IMR-90 (cell line): ENCODE measurements at regions not wholly inside any gene's neighbourhood (a gene's known extent, or its start where the extent isn't known, plus 50 kb on each side); places are given as distances from the start of the nearest gene placed in this dataset.
"Not testable (repeated sequence)": the region's sequence is repeated elsewhere in the genome, so short reads cannot be mapped to it uniquely, and the experiment has no call there.

Experiments used
- ATAC-seq: fragments of 200-7000 bp; cut with Tn5 transposase; 2 replicates; pipeline ENCODE4 v1.9.1; 2020; ENCODE audit warnings: low read depth, mild to moderate bottlenecking, moderate library complexity
- BruUV-seq: library from RNA; stranded (reverse); fragments of 400-500 nt; replicated peaks from 2 replicates; lab custom pipeline; 2021; lab: Mats Ljungman, UMichigan
- CTCF ChIA-PET: fragments of 300-600 bp; formaldehyde crosslinking; extraction: SDS; loops from one replicate; lab custom pipeline; 2021; ENCODE audit warnings: antibody characterized with exemption; lab: Yijun Ruan, JAX
- POLR2A ChIA-PET: fragments of 300-600 bp; sonication (Branson Sonifier 250); formaldehyde crosslinking; loops from one replicate; lab custom pipeline; 2022; ENCODE audit warnings: antibody characterized with exemption; ENCODE audit not compliant: unreplicated experiment; lab: Charles Lee
- DNase-seq: peaks from one replicate; pipeline ENCODE4 v3.0.0; 2013
- H2AFZ ChIP-seq: replicated peaks from 2 replicates; pipeline ENCODE3; 2013; ENCODE audit warnings: low read length, mild to moderate bottlenecking; ENCODE audit not compliant: poor library complexity
- H2AK5ac ChIP-seq: 2 replicates; pipeline ENCODE4 v1.6.1; 2013; ENCODE audit warnings: low read depth, low read length, inconsistent platforms
- H2AK9ac ChIP-seq: replicated peaks from 2 replicates; pipeline ENCODE3; 2013; ENCODE audit warnings: mild to moderate bottlenecking, low read depth, low read length, moderate library complexity; ENCODE audit not compliant: poor library complexity
- H2BK120ac ChIP-seq: 2 replicates; pipeline ENCODE4 v1.6.1; 2013; ENCODE audit warnings: low read depth, low read length, inconsistent platforms
- H2BK15ac ChIP-seq: 3 replicates; pipeline ENCODE4 v1.6.1; 2013; ENCODE audit warnings: low read depth, low read length, inconsistent platforms
- H2BK20ac ChIP-seq: 2 replicates; pipeline ENCODE4 v1.6.1; 2013; ENCODE audit warnings: low read depth, mild to moderate bottlenecking, inconsistent platforms, low read length, moderate library complexity
- H2BK5ac ChIP-seq: 2 replicates; pipeline ENCODE4 v1.6.1; 2013; ENCODE audit warnings: mild to moderate bottlenecking, low read depth, low read length, inconsistent platforms; ENCODE audit not compliant: poor library complexity, severe bottlenecking
- H3K14ac ChIP-seq: replicated peaks from 2 replicates; pipeline ENCODE4 v1.6.1; 2013; ENCODE audit warnings: low read depth, low read length, inconsistent platforms
- H3K18ac ChIP-seq: 2 replicates; pipeline ENCODE4 v1.6.1; 2013; ENCODE audit warnings: low read depth, low read length, control low read depth
- H3K23ac ChIP-seq: 2 replicates; pipeline ENCODE4 v1.6.1; 2013; ENCODE audit warnings: low read depth, low read length, inconsistent platforms
- H3K27ac ChIP-seq: 2 replicates; pipeline ENCODE4 v1.5.1; 2013; ENCODE audit warnings: mild to moderate bottlenecking, control low read depth, low read length; ENCODE audit not compliant: insufficient read depth
- H3K27me3 ChIP-seq: 2 replicates; pipeline ENCODE4 v1.6.1; 2013; ENCODE audit warnings: low read length; ENCODE audit not compliant: control insufficient read depth, insufficient read depth
- H3K36me3 ChIP-seq: 2 replicates; pipeline ENCODE4 v1.6.1; 2013; ENCODE audit warnings: low read length, mixed read lengths; ENCODE audit not compliant: control insufficient read depth, insufficient read depth
- H3K4ac ChIP-seq: 2 replicates; pipeline ENCODE4 v1.6.1; 2013; ENCODE audit warnings: low read depth, low read length, inconsistent platforms
- H3K4me1 ChIP-seq: 2 replicates; pipeline ENCODE4 v1.6.1; 2013; ENCODE audit warnings: low read length, mixed read lengths; ENCODE audit not compliant: control insufficient read depth, insufficient read depth
- H3K4me2 ChIP-seq: 2 replicates; pipeline ENCODE4 v1.6.1; 2013; ENCODE audit warnings: low read depth, mild to moderate bottlenecking, control low read depth, low read length, moderate library complexity
- H3K4me3 ChIP-seq: 2 replicates; pipeline ENCODE4 v1.5.1; 2013; ENCODE audit warnings: low read depth, mild to moderate bottlenecking, control low read depth, low read length, moderate library complexity; ENCODE audit not compliant: insufficient read depth
- H3K56ac ChIP-seq: 2 replicates; pipeline ENCODE4 v1.6.1; 2013; ENCODE audit warnings: low read length, inconsistent platforms; ENCODE audit not compliant: insufficient read depth; ENCODE audit errors: extremely low read depth
- H3K79me1 ChIP-seq, 2 experiments: 2 replicates each; pipeline ENCODE4 v1.6.1; 2013; ENCODE audit warnings: low read length in 2 of 2, inconsistent platforms in 1 of 2, low read depth in 1 of 2
- H3K9ac ChIP-seq: 2 replicates; pipeline ENCODE4 v1.6.1; 2013; ENCODE audit warnings: low read depth, low read length, control low read depth
- H3K9me1 ChIP-seq: 2 replicates; pipeline ENCODE4 v1.6.1; 2013; ENCODE audit warnings: low read length, inconsistent platforms; ENCODE audit not compliant: insufficient read depth
- H3K9me3 ChIP-seq: 2 replicates; pipeline ENCODE4 v1.6.1; 2013; ENCODE audit warnings: low read length; ENCODE audit not compliant: control insufficient read depth, insufficient read depth
- H4K20me1 ChIP-seq: 2 replicates; pipeline ENCODE4 v1.6.1; 2013; ENCODE audit warnings: low read length, inconsistent platforms; ENCODE audit not compliant: insufficient read depth
- H4K5ac ChIP-seq: 2 replicates; pipeline ENCODE4 v1.6.1; 2013; ENCODE audit warnings: mild to moderate bottlenecking, low read depth, low read length, control low read depth
- H4K8ac ChIP-seq, 2 experiments: 2 replicates each; pipeline ENCODE4 v1.6.1; 2013; ENCODE audit warnings: low read depth in 2 of 2, low read length in 2 of 2, control low read depth in 1 of 2, inconsistent platforms in 1 of 2
- H4K91ac ChIP-seq: 2 replicates; pipeline ENCODE4 v1.6.1; 2013; ENCODE audit warnings: low read depth, low read length, inconsistent platforms; ENCODE audit not compliant: insufficient read depth
- BHLHE40 ChIP-seq: fragments of 150-350 bp; IDR thresholded peaks from 2 replicates; pipeline ENCODE4 v1.6.1; 2016; ENCODE audit warnings: mild to moderate bottlenecking, low read depth, low read length
- MXI1 ChIP-seq: IDR thresholded peaks from 2 replicates; pipeline ENCODE4 v1.6.1; 2012; ENCODE audit warnings: low read depth, mild to moderate bottlenecking, low read length, moderate library complexity, borderline replicate concordance
- POLR2A ChIP-seq: IDR thresholded peaks from 2 replicates; pipeline ENCODE4 v1.6.1; 2012; ENCODE audit warnings: mild to moderate bottlenecking, low read depth, low read length
- RAD21 ChIP-seq: IDR thresholded peaks from 2 replicates; pipeline ENCODE4 v1.6.1; 2012; ENCODE audit warnings: low read length, improper control_type of control experiment
- WGBS, 2 experiments: methylation state at CpG; one replicate each; pipeline versions ENCODE4 v1.1.5 to v1.1.7; 2013; ENCODE audit warnings: missing lambda C conversion rate in 2 of 2; ENCODE audit not compliant: insufficient read length in 1 of 2; ENCODE audit errors: extremely low coverage in 2 of 2; 5-methylcytosine and 5-hydroxymethylcytosine counted together
- dilution Hi-C: fragments of 300-500 bp; cut with HindIII; formaldehyde crosslinking; loops from one replicate; pipeline ENCODE4 v1.14.3; 2018; ENCODE audit warnings: low sequenced_read_pairs; ENCODE audit not compliant: unreplicated experiment
- in situ Hi-C: fragments of 300-500 bp; cut with MboI; formaldehyde crosslinking; loops from 3 replicates; pipeline ENCODE4 v1.14.3; 2019; ENCODE audit warnings: low sequenced_read_pairs, inconsistent platforms, mixed read lengths
- intact Hi-C: fragments of 100-400 bp; cut with micrococcal nuclease; formaldehyde crosslinking; loops from 2 replicates; pipeline ENCODE4 v1.10.0; 2022

GRCh38 chr3:177461765-177462164 is 264.5 kb upstream of the TBL1XR1 start:
- Histone ChIP-seq H4K8ac (no peak overlapping the region), H3K9me3 (peaks cover 8% of the 10 kb centered on the region), H2BK120ac (no peak overlapping the region), H3K14ac (no peak overlapping the region), H3K9me1 (peaks cover 5% of the 10 kb centered on the region; the same call in 1 of the 2 replicates), H3K18ac (no peak overlapping the region), H4K20me1 (no peaks in the 10 kb centered on the region), H2AK5ac (no peak overlapping the region), H3K36me3 (no peaks in the 10 kb centered on the region), H3K9ac (no peak overlapping the region), H3K4me3 (no peak overlapping the region), H3K4ac (no peak overlapping the region), H3K4me2 (no peak overlapping the region), H3K4me1 (peaks cover 6% of the 10 kb centered on the region), H2BK20ac (no peak overlapping the region), H2AK9ac (no peak overlapping the region), H4K91ac (no peak overlapping the region), H3K23ac (no peak overlapping the region), H3K27ac (no peak overlapping the region), H3K27me3 (no peaks in the 10 kb centered on the region), H2BK15ac (no peak overlapping the region), H4K5ac (no peak overlapping the region), H3K56ac (no peak overlapping the region), H2AFZ (no peak overlapping the region), H2BK5ac (no peak overlapping the region), H3K79me1 (no peaks in the 10 kb centered on the region)
- intact Hi-C loops: loop anchor here (5.0 kb wide), 2 partner anchors 99 to 264 kb away; partner anchors contain the start of gene TBL1XR1
- no peak for DNase-seq
- BruUV-seq: no TSS peak
- no peak for ATAC-seq
- ChIA-PET POLR2A (no interaction called here), CTCF (no interaction called here)
- in situ Hi-C loops: no loop called here
- TF ChIP-seq POLR2A (no peak), BHLHE40 (no peak), MXI1 (no peak), RAD21 (no peak)
- WGBS, 2 experiments: no CpG with 5 or more reads among the region's 3 CpGs
- dilution Hi-C loops: no loop called here

- no CpG with 5 or more reads among the region's 2 CpGs for WGBS, 2 experiments
- H4K20me1 ChIP-seq, H3K27ac ChIP-seq, H2AK5ac ChIP-seq, dilution Hi-C loops, POLR2A ChIA-PET, H2AFZ ChIP-seq, H3K9me3 ChIP-seq, H3K56ac ChIP-seq, in situ Hi-C loops, H3K14ac ChIP-seq, CTCF ChIA-PET, H4K5ac ChIP-seq, H3K27me3 ChIP-seq, H3K9ac ChIP-seq, H3K79me1 ChIP-seq, H3K23ac ChIP-seq, H2AK9ac ChIP-seq, H3K4ac ChIP-seq, H3K9me1 ChIP-seq, H3K4me2 ChIP-seq, H2BK20ac ChIP-seq, H3K36me3 ChIP-seq, H4K91ac ChIP-seq, BruUV-seq, H3K4me3 ChIP-seq, DNase-seq: not testable (repeated sequence)
- peak overlapping the region; percentile 77; the same call in 1 of the 2 replicates for H2BK120ac ChIP-seq
- peak overlapping the region; percentile 32; the same call in 1 of the 2 replicates for H3K18ac ChIP-seq
- peaks cover 12% of the 10 kb centered on the region for H3K4me1 ChIP-seq
- intact Hi-C loops: loop anchor here (5.0 kb wide), 2 partner anchors 101 to 266 kb away; partner anchors contain the start of gene TBL1XR1
- peak overlapping the region; percentile 82 for H2BK5ac ChIP-seq
- ATAC-seq: peak; percentile 7; the same call in 1 of the 2 replicates
- 0 out of 3 replicates have a peak overlapping the region, but pooled peaks have one; percentile 3 for H2BK15ac ChIP-seq
- H4K8ac ChIP-seq: peak overlapping the region in 1 of 2 experiments; percentile 22; a peak in 1 of 4 replicates
These were observed 266.1 kb upstream of the TBL1XR1 start for GRCh38 chr3:177463341-177463740.
